HepG2 (cell line): ENCODE measurements at regions not wholly inside any gene's neighbourhood (a gene's known extent, or its start where the extent isn't known, plus 50 kb on each side); places are given as distances from the start of the nearest gene placed in this dataset.
A peak's percentile ranks its signal among the peaks of the same experiment; 100 is the strongest.

Experiments
- ATF7 ChIP-seq, 2 experiments: fragments of 450-650 bp in 1 of 2; sonication (generic) in 1 of 2; formaldehyde crosslinking in 1 of 2; IDR thresholded peaks; 2 replicates each; pipeline versions ENCODE4 v1.4.0 to v1.6.1; 2016 to 2020; ENCODE audit warnings: antibody characterized with exemption in 1 of 2, mild to moderate bottlenecking in 1 of 2, missing genetic modification reagents in 1 of 2
- MED13 ChIP-seq: sonication (generic); formaldehyde crosslinking; IDR thresholded peaks from 2 replicates; pipeline ENCODE4 v1.5.0; 2020; ENCODE audit warnings: missing genetic modification reagents
- NFYB ChIP-seq: sonication (generic); formaldehyde crosslinking; IDR thresholded peaks from 2 replicates; pipeline ENCODE4 v1.4.0; 2020; ENCODE audit warnings: missing genetic modification reagents
- PHF5A ChIP-seq: IDR thresholded peaks from one replicate; pipeline ENCODE4 v1.6.1; 2018; ENCODE audit warnings: low read depth, missing genetic modification reagents; ENCODE audit not compliant: unreplicated experiment
- SP5 ChIP-seq: IDR thresholded peaks from 2 replicates; pipeline ENCODE4 v1.6.1; 2016; ENCODE audit warnings: low read depth, borderline replicate concordance
- ZNF564 ChIP-seq: sonication (generic); formaldehyde crosslinking; IDR thresholded peaks from 2 replicates; pipeline ENCODE4 v1.8.1; 2023; ENCODE audit warnings: mild to moderate bottlenecking, missing genetic modification reagents
- ZNF7 ChIP-seq: IDR thresholded peaks from 2 replicates; pipeline ENCODE4 v1.6.1; 2016; ENCODE audit warnings: missing biosample characterization, missing genetic modification reagents
- TF ChIP-seq, protein P1 (sequence below), 2 experiments: sonication (generic) in 1 of 2; formaldehyde crosslinking in 1 of 2; IDR thresholded peaks; 2 replicates each; pipeline versions ENCODE4 v1.6.1 to v1.9.0; 2014 to 2022; ENCODE audit warnings: antibody characterized with exemption in 1 of 2, borderline replicate concordance in 1 of 2, inconsistent platforms in 1 of 2, low read depth in 1 of 2, missing genetic modification reagents in 1 of 2
- TF ChIP-seq, protein P2 (sequence below): sonication (generic); formaldehyde crosslinking; conservative IDR thresholded peaks from 2 replicates; pipeline ENCODE4 v1.4.0; 2020; ENCODE audit warnings: missing genetic modification reagents
- TF ChIP-seq, protein P3 (sequence below): sonication (generic); formaldehyde crosslinking; IDR thresholded peaks from 2 replicates; pipeline ENCODE4 v1.5.0; 2020; ENCODE audit warnings: mild to moderate bottlenecking, missing genetic modification reagents, borderline replicate concordance

DNA sequence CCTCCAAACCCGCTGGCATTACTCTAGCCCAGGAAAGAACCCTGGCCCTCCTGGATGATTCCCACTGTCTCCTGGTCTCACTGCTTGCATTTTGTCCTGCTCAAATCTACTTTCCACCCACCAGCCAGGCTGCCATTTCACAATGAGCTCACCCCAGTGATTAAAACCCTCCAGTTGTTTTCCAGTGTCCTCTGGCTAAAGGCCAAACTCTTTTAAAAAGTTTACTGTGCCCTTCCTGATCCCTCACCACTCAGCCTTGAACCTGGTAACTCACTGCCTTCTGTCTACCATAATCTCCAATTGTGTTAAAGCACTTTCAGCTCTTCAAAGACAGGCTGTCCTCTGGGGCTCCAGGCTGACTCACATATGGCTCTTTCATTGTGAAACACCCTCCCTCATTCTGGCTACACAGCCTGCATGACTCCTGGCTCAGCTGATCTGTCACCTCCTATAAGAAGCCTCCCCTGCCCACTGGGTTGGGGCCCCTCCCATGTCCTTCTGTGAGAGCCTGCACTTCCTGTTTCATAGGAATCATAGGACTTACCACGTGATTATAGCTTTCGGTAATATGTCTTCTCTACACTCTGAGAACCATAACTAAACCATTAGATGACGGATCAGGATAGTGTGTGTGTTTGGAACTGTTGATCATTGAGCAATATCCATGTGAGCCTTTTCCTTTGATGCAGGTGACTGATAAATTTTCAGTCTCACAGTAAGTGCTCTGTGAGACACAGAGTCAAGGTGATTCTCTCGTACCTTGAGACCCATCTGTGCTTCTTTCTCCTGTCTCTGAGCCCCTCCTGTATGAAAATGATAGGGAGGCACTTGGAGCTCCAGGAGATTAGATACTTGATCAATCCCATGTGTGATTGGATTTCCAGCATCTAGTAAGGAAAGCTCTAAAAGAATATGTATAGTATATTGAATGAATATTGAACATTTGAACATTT, 590.8 kb upstream of the ID2 start (continued):
- TF ChIP-seq, protein P1, sequence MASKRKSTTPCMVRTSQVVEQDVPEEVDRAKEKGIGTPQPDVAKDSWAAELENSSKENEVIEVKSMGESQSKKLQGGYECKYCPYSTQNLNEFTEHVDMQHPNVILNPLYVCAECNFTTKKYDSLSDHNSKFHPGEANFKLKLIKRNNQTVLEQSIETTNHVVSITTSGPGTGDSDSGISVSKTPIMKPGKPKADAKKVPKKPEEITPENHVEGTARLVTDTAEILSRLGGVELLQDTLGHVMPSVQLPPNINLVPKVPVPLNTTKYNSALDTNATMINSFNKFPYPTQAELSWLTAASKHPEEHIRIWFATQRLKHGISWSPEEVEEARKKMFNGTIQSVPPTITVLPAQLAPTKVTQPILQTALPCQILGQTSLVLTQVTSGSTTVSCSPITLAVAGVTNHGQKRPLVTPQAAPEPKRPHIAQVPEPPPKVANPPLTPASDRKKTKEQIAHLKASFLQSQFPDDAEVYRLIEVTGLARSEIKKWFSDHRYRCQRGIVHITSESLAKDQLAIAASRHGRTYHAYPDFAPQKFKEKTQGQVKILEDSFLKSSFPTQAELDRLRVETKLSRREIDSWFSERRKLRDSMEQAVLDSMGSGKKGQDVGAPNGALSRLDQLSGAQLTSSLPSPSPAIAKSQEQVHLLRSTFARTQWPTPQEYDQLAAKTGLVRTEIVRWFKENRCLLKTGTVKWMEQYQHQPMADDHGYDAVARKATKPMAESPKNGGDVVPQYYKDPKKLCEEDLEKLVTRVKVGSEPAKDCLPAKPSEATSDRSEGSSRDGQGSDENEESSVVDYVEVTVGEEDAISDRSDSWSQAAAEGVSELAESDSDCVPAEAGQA (IDR thresholded peaks at IDR 0.05; ENCODE audit: low read depth) = peak; percentile 80
- TF ChIP-seq, protein P1 (CRISPR knock-in tag; IDR thresholded peaks at IDR 0.05; ENCODE audit: borderline replicate concordance) = no peak
- TF ChIP-seq NFYB (CRISPR knock-in tag) (peak; percentile 78), ATF7 (IDR thresholded peaks at IDR 0.05) (no peak), ATF7 (CRISPR knock-in tag; IDR thresholded peaks at IDR 0.05) (peak; percentile 89), SP5 (CRISPR knock-in tag) (peak; percentile 51; the same call in 1 of the 2 replicates), ZNF7 (CRISPR knock-in tag) (no peak), PHF5A (CRISPR knock-in tag) (peak; percentile 76), ZNF564 (0 out of 2 replicates have a peak, but pooled peaks have one; percentile 69), MED13 (CRISPR knock-in tag) (peak; percentile 76; the same call in 1 of the 2 replicates)
- TF ChIP-seq, protein P2, sequence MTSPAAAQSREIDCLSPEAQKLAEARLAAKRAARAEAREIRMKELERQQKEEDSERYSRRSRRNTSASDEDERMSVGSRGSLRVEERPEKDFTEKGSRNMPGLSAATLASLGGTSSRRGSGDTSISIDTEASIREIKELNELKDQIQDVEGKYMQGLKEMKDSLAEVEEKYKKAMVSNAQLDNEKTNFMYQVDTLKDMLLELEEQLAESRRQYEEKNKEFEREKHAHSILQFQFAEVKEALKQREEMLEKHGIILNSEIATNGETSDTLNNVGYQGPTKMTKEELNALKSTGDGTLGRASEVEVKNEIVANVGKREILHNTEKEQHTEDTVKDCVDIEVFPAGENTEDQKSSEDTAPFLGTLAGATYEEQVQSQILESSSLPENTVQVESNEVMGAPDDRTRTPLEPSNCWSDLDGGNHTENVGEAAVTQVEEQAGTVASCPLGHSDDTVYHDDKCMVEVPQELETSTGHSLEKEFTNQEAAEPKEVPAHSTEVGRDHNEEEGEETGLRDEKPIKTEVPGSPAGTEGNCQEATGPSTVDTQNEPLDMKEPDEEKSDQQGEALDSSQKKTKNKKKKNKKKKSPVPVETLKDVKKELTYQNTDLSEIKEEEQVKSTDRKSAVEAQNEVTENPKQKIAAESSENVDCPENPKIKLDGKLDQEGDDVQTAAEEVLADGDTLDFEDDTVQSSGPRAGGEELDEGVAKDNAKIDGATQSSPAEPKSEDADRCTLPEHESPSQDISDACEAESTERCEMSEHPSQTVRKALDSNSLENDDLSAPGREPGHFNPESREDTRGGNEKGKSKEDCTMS (CRISPR knock-in tag) = no peak
- TF ChIP-seq, protein P3, sequence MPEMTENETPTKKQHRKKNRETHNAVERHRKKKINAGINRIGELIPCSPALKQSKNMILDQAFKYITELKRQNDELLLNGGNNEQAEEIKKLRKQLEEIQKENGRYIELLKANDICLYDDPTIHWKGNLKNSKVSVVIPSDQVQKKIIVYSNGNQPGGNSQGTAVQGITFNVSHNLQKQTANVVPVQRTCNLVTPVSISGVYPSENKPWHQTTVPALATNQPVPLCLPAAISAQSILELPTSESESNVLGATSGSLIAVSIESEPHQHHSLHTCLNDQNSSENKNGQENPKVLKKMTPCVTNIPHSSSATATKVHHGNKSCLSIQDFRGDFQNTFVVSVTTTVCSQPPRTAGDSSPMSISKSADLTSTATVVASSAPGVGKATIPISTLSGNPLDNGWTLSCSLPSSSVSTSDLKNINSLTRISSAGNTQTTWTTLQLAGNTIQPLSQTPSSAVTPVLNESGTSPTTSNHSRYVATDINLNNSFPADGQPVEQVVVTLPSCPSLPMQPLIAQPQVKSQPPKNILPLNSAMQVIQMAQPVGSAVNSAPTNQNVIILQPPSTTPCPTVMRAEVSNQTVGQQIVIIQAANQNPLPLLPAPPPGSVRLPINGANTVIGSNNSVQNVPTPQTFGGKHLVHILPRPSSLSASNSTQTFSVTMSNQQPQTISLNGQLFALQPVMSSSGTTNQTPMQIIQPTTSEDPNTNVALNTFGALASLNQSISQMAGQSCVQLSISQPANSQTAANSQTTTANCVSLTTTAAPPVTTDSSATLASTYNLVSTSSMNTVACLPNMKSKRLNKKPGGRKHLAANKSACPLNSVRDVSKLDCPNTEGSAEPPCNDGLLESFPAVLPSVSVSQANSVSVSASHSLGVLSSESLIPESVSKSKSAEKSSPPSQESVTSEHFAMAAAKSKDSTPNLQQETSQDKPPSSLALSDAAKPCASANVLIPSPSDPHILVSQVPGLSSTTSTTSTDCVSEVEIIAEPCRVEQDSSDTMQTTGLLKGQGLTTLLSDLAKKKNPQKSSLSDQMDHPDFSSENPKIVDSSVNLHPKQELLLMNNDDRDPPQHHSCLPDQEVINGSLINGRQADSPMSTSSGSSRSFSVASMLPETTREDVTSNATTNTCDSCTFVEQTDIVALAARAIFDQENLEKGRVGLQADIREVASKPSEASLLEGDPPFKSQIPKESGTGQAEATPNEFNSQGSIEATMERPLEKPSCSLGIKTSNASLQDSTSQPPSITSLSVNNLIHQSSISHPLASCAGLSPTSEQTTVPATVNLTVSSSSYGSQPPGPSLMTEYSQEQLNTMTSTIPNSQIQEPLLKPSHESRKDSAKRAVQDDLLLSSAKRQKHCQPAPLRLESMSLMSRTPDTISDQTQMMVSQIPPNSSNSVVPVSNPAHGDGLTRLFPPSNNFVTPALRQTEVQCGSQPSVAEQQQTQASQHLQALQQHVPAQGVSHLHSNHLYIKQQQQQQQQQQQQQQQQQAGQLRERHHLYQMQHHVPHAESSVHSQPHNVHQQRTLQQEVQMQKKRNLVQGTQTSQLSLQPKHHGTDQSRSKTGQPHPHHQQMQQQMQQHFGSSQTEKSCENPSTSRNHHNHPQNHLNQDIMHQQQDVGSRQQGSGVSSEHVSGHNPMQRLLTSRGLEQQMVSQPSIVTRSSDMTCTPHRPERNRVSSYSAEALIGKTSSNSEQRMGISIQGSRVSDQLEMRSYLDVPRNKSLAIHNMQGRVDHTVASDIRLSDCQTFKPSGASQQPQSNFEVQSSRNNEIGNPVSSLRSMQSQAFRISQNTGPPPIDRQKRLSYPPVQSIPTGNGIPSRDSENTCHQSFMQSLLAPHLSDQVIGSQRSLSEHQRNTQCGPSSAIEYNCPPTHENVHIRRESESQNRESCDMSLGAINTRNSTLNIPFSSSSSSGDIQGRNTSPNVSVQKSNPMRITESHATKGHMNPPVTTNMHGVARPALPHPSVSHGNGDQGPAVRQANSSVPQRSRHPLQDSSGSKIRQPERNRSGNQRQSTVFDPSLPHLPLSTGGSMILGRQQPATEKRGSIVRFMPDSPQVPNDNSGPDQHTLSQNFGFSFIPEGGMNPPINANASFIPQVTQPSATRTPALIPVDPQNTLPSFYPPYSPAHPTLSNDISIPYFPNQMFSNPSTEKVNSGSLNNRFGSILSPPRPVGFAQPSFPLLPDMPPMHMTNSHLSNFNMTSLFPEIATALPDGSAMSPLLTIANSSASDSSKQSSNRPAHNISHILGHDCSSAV (CRISPR knock-in tag) = no peak
